Skeletal muscle cell (primary cell): ENCODE measurements at regions not wholly inside any gene's neighbourhood (a gene's known extent, or its start where the extent isn't known, plus 50 kb on each side); places are given as distances from the start of the nearest gene placed in this dataset.

ENCODE experiments used
- DNase-seq: peaks from one replicate; pipeline ENCODE4 v3.0.0-alpha.2; 2010; ENCODE audit warnings: low read depth
- H3K4me3 ChIP-seq: 2 replicates; pipeline ENCODE4 v1.5.1; 2011; ENCODE audit warnings: low read depth, mild to moderate bottlenecking, control low read depth, low read length, moderate library complexity

DNA sequence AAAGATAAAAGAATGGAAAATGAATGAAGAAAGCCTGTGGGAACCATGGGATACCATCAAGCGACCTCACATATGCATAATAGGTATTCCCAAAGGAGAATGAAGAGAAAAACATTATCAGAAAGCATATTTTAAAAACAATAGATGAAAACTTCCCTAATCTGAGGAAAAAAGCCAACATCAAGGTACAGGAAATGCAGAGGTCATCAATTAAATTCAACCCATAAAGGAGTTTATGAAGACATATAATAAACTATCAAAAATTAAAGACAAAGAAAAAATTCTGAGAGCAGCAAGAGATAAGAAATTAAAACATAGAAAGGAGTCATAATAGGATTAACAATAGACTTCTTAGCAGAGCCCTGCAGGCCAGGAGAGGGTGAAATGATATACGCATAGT is 397.5 kb downstream of the GPM6A start:
- no peak overlapping the region for H3K4me3 ChIP-seq
- DNase-seq = no peak

DNA sequence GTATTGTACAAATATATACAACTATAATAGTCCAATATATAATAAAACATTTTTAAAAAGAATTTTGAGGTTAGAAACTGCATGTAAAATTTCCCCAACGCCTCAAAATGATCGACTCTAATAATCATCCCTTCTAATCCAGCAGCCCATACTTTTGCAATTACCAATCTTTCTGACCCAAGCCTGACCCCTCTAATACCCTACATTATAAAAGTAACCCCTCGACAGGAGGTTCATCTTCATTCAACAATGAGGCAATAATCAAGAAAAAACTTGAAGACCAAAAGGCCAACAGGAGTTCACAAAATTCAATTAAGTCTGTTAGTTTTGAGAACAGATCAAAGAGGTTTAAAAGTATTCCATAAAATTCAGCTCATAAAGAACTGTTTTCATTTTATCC is 393.5 kb downstream of the GPM6A start:
- H3K4me3 ChIP-seq = no peak overlapping the region
- DNase-seq = no peak

GRCh38 chr4:175419236-175419718 is 392.8 kb downstream of the GPM6A start:
- peak; percentile 96 for DNase-seq

GRCh38 chr4:175421506-175421905 is 390.6 kb downstream of the GPM6A start:
- DNase-seq = peak; percentile 43
- no peak overlapping the region for H3K4me3 ChIP-seq

More at GRCh38 chr4:175419236-175419718, 392.8 kb downstream of the GPM6A start:
- H3K4me3 ChIP-seq = no peak overlapping the region

DNA sequence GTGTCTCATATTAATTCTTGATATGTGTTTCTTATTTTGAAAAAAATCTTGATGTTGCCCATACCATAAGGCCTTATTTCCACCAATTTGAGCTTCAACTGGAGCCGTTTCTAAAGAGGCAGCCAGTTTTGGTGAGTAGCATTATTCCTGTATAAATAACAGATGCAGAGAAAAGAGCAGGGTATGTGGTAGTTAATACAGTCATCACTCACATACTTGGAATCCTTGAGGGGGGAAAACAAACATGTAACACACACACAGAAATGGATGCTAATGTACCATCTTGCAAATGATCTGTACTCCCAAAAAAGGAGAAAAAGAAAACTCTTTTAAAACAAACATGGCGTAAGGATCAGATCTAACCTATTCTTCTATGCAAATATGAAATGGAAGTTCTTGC is 389.7 kb downstream of the GPM6A start:
- DNase-seq = peak; percentile 74
- H3K4me3 ChIP-seq = no peak overlapping the region

DNA sequence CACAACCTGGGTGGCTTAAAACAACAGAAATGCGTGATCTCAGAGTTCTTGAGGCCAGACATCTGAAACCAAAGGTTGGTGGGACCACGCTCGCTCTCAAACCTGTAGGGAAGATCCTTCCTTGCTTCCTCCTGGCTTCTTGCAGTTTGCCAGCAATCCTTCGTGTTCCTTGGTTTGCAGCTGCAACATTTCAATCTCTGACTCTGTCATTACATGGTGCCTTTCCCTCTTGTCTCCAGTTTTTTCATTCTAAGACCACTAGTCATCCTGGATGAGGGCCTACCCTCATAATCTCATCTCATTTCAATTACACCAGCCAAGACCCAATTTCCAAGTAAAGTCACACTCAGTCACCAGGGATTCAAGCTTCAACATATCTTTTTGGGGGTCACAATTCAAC is 388.0 kb downstream of the GPM6A start:
- H3K4me3 ChIP-seq = no peak overlapping the region
- no peak for DNase-seq

GRCh38 chr4:175427751-175428150 is 384.3 kb downstream of the GPM6A start:
- H3K4me3 ChIP-seq = no peak overlapping the region
- DNase-seq = no peak

DNA sequence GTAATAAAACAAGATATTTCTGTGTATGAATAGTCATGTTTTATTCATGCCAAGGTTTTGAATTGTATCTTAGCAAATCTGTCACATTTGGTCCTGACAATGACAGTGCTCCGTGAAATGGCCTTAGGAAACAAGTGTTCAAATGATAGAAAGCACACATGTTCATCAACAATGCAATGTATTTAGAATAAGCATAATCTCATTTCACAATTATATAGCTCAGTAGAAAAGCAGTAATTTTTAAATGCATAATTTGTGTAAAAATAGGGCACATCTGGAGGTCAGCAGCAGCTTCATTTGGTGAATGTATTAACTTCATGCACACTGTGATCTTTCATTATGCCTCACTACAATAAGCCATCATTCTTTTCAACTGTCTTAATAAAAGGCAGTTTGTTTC is 380.4 kb downstream of the GPM6A start:
- H3K4me3 ChIP-seq = no peak overlapping the region
- no peak for DNase-seq

DNA sequence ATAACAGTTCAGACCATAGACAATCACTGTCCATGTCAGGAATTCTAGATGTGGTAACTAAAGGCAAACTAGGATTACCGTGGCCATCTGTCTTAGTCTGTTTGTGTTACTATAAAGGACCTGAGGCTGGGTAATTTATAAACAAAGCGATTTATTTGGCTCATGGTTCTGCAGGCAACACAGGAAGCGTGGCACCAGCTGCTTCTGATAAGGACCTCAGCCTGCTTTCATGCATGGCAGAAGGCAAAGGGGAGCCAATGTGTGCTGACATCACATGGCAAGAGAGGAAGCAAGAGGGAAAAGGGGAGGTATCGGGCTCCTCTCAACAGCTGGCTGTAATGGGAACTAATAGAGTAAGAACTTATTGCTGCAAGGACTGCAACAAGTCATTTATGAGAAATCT is 376.7 kb downstream of the GPM6A start:
- DNase-seq = no peak
- H3K4me3 ChIP-seq = no peak overlapping the region

DNA sequence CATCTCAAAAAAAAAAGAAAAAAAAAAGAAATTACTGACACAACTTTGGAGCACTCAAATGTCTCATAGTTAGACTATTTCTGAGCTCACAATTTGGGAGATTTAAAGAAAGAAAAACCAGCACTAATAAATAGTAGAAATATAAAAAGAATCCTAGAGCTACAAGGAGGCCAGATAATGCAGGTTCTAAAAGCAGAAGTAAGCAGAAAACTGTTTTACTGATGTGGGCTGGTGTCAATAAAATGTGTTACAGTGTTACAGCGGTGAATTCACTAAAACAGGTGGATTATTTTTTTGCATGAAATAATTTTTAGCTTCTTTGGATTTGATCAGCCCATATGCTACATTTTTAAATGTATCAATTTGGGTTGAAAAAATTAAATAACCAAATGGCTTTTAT is 375.9 kb downstream of the GPM6A start:
- DNase-seq = no peak
- H3K4me3 ChIP-seq = no peak overlapping the region

DNA sequence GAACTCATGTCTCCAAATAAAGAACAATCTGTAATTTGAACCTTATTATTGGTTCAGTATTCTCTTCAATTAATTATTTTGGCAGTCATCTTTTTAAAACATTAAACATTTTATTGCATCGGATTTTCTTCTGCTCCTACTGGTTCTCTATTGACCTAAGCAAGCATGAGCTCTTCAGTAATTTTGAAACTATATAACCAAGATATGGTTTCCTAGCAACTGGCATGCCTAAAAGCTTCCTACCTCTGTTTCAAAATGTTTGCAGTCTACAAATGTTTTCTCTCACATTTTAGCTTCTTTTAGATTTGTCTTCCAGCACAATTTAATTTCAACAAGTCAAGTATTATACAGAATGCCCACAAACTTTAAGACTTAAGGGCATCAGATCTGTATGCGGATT is 371.3 kb downstream of the GPM6A start:
- H3K4me3 ChIP-seq = no peak overlapping the region
- DNase-seq = no peak

- H3K4me3 ChIP-seq = no peak overlapping the region
- DNase-seq = no peak
Measured at GRCh38 chr4:175441256-175441655, 370.8 kb downstream of the GPM6A start.

GRCh38 chr4:175443547-175443946 is 368.5 kb downstream of the GPM6A start:
- H3K4me3 ChIP-seq = no peak overlapping the region
- DNase-seq = no peak

GRCh38 chr4:175444512-175444911 is 367.6 kb downstream of the GPM6A start:
- no peak for DNase-seq
- no peak overlapping the region for H3K4me3 ChIP-seq

- H3K4me3 ChIP-seq = no peak overlapping the region
- no peak for DNase-seq
Measured at GRCh38 chr4:175447016-175447415, 365.0 kb downstream of the GPM6A start.

- no peak for DNase-seq
Measured at GRCh38 chr4:175450446-175450845, 361.6 kb downstream of the GPM6A start.

GRCh38 chr4:175451238-175451965 is 360.7 kb downstream of the GPM6A start:
- no peak for DNase-seq
- no peak overlapping the region for H3K4me3 ChIP-seq

More at GRCh38 chr4:175450446-175450845, 361.6 kb downstream of the GPM6A start:
- H3K4me3 ChIP-seq = no peak overlapping the region

- DNase-seq = no peak
- H3K4me3 ChIP-seq = no peak overlapping the region
Measured at GRCh38 chr4:175453456-175453855, 358.6 kb downstream of the GPM6A start.

DNA sequence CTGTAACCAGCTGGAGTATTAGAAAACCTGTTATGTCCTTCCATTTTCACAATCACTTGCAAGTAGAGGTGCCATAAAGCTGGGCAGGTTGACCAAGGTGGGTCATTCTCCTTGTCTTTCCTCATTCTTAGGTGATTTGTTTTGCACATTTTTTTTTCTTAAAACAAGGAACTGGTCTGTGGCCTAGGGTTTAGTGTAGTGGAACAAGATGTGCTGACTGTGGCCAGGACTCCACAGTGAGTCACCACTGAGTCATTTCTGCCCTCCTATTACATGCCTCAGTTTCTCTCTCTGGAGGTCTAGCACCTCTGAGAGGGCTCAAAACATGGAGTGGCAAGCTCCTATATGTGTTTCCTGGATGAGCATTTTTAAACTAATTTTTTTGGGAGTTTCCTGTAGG is 355.9 kb downstream of the GPM6A start:
- no peak for DNase-seq
- no peak overlapping the region for H3K4me3 ChIP-seq

DNA sequence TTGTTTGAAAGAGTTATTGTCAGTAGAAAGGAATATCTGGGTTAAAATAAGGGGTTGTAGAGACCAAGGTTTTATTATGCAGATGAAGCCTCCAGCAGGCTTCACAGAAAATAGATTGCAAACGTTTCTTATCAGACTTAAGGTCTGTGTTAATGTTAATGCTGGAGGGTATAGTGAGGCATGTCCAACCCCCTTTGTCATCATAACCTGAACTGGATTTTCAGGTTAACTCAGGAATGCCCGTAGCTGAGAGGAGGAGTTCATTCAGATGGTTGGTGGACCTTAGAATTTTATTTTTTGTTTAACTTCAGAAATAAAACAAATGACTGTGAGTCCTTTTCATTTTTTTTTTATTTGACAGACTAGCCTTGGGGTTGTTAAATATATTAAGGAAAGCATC is 354.1 kb downstream of the GPM6A start:
- no peak overlapping the region for H3K4me3 ChIP-seq
- no peak for DNase-seq

DNA sequence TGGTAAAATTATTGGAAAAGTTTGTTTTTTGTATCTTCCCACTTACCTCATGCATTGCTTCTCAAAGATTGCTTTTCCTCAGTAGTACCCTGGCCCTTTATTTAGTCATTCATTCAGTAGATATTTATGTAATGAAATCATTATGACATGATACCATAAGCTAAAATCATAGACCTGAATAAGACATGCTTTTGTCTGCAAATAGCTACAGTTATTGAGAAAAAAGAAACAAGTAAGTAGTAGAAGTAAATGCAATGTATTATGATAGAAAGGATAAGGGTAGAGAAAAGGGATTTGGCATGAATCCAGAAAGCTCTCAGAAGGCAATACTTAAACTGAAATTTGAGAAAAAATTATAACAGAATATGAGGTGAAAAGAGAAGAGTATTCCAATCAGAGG is 352.5 kb downstream of the GPM6A start:
- no peak for DNase-seq
- H3K4me3 ChIP-seq = no peak overlapping the region

DNA sequence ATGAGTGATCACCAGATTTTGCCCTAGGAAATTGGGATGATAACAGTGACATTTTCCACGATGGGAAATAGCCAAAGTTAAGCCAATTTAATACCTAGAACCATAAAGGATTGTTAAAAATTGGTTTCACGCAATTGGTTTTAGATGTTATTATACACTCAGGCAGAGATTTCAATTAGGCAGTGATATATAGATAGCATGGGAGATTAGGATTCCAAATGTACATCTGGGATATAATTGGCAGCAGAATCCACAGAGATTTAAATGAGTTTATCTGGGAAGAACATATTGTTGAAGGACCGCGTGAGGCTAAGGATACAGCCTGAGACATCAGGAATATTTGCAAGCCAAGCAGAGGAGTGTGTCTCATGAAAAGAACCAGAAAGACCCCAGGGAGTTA is 351.6 kb downstream of the GPM6A start:
- DNase-seq = peak; percentile 42
- H3K4me3 ChIP-seq = no peak overlapping the region
